Limb (tissue), 2 donors: ENCODE measurements at regions not wholly inside any gene's neighbourhood (a gene's known extent, or its start where the extent isn't known, plus 50 kb on each side); places are given as distances from the start of the nearest gene placed in this dataset.

ENCODE experiments used
- DNase-seq, 2 donors: peaks; one replicate each; pipeline ENCODE4 v3.0.0-alpha.2; 2016; ENCODE audit errors: extremely low spot score in 2 of 2

DNA sequence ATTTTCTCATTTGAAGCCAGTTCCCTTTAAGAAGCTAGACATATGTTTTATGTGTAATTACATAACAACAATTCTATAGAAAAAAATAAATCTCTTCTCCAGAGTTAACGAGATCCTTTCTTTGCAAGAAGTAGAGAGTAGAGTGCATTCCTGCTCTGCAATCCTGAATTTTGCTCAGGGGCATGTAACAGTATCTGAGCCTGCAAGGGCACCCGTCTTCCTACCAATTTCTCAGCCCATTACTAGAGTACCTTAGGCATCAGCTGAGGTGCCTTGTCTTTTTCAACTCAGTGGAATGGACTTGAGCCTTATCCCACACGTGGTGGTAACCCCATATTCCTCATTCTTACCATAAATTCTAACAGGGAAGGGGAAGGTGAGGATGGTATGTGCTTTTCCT, 205.9 kb downstream of the IKZF2 start:
- DNase-seq = no peak

DNA sequence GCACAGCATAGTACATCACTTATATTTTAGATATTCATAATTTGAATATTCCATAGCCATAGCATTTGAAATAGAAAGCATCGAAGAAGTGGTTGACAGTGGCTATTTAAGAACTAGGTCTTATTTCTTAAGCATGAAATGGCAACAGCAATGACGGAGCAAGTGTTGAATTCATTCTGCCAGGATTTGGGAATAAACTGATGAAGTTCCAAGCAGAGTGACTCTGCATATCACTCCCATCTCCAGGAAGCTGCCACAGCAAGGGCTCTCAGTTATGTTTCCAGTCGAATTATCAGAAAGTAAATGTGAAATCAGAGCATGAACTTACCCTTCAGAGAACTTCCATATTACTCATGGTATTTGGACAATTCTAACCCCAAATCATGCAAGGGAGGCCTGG, 208.1 kb downstream of the IKZF2 start:
- DNase-seq = no peak

DNA sequence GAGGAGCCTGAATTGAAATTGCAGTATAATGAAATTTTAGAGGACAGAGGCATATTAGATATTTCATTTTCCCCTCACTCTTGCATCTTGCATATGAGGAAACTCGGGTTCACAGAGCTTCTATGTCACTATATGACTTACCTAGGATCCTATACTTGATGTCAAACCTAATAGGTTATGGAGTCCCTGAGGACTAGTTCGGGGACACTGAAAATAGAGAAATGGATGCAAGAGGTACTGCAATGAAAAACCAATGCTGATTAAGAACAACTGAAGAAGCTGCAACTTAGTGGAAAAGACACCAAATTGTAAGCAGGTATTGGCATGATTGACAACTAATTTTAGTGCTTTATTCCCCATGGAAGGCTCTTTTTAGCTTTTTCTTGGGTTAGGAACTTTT, 210.1 kb downstream of the IKZF2 start:
- no peak for DNase-seq

DNA sequence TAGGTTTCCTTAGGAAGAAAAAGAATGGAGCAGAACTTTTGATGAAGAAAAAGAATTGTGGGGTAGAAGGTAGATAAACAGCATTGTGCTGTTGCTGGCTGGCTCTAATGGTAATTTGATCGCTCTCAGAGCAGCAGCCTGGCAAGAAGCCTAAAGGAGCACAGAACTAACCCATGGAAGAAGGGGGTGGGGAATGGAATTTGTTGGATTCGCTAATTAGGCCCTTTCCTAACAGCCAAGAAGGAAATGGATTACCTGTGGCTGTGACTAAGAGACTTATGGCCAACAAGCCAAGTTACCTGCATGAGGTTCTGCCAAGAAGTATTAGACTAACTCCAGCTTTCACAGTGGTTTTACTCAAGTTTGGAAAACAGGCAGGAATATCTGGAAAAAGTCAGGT, 210.6 kb downstream of the IKZF2 start:
- peak; percentile 43 to 60 for DNase-seq

DNA sequence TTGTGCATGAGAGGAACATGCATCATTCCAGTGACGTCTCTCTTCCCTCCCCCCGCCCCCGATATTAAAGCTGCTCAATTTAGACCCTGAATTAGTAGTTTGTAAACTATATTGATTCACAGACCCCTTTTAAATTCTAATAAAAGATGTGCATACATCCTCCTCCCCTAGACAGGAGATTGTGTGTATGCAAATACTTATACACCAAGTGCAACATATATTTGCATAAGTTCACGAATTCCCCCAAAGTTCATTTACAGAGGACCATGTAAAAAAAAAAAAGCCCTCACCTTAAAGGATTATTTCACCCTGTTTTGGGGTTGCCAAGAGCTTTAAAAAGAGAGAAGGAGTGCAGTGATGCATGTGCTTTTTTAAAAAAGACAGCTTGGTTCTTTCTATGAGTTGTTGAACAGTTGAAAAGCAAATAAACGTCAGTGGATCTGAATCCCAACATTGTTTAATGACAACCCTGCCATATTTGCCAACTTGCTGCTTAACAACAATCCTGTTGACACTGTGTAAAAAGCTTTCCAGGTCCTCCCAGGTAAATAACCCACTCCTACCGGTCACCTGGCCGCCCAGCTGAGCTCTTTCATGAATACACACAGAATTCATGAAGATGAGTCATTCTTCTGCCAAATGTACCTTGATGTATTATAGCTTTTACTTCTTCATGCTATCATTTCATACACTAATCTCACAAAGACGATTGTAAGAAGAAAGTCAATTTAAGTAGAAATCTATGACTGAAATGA, 211.5 kb downstream of the IKZF2 start:
- DNase-seq = no peak

DNA sequence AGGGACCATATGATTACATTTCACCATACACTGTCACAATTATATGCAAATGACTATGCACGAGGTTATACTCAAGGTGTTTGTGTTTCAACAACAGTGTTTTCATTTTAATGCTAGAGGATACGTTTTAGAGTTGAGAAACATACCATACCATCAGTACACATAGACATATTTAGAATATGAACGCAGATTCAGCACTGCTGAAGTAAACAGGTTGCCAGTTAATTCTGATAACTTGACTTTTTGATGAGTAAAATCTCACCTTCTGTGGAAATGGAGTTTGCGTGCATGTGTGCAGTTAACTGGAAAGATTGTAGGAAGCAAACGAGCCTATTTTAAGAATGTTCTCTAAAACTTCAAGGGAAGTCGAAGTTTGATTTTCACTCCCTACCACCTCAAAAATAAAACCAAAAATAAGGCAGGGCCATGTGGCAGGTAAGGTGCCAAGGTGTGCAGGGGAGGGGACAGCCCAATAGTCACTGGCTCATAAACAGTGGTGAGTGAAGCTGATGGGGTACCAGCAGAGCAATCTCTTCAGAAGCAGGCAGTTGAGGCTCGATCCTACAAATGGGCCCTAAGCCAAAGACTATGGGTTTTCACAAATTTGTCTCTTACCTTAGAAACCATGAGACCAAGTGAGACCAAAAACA, 213.1 kb downstream of the IKZF2 start:
- no peak for DNase-seq

DNA sequence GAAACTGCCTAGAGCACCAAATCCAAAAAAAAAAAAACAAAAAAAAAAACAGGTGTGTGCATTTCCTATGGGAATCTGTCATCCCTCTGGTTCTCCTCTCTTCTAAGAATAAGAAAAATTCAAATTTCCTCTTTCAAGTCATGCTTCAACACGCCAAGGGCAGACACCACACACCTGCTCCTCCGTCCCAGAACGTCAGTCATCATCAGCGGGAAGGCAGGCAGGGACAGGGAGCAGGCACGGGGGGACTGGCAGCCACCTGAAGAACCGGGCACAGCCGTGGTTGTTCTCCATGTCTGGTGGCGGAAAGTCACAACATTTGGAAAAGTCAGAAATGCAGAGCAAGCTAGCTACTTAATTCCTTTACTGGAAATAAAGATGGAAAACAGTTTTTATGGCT, 214.8 kb downstream of the IKZF2 start:
- DNase-seq = no peak

DNA sequence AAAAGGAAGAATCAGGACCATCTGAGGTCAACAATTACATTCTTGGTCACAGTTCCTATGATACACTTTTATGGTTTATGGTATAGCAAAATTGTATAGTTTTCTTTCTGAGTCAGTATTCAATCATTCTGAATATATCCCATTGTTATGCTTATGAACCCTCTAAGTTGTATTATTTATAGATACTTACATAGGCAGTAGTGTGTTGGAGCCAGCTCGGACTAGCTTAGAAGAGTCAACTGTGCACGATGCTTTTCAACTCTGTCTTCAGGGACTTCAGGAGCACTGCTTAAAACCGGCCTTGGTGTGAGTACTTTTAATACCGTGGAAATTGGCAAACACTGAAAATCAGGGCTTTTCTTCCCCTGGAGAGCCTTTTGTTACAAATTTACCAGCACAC, 215.7 kb downstream of the IKZF2 start:
- no peak for DNase-seq

DNA sequence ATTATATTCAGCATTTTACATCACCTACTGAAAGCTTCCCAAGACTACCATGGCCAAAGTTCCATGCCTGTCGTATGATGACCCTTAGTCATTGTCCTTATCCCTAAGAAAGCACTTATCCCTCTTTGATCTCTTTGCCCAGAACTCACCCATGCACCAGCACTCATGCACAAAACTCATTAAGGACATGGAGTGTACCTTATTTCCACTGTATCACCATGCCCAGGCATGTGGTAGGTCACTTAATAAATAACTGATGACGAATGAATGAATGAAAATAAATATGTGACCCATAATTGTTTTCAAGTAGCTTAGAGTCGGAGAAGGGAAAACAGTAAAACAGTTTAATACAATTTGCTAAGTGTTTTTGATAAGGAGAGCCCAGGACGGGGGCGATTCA, 220.1 kb downstream of the IKZF2 start:
- no peak for DNase-seq

DNA sequence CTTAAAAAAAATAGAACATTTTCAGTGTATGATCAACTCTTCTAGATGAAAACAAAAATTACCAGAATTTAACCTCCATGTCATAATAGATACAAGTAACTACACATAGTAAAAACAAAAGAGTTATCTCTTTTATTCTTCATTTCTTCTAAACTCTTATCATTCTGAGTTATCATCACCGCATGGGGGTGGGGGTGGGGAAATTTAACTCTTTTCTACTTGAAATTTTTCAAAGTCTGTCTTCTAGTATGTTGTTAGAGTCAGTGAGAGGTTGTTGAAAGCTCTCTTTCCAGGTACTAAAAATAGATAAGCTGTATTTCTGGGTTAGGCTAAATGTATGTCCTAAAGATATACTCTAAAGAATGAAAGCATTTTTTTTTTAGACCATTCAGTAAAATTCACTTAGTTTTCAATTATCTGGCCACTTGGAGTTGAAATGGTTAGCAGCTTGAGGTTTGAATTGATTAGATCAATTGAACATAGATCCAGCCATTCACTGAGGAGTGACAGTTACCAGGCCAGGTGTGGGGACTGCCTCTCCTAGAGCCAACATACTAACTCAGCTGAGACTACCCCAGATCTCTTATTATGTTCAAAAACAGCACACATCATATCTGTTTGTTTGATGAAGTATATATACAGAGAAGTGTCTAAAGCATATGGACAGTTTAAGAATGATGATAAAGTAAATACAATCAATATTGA, 220.7 kb downstream of the IKZF2 start:
- DNase-seq = no peak

DNA sequence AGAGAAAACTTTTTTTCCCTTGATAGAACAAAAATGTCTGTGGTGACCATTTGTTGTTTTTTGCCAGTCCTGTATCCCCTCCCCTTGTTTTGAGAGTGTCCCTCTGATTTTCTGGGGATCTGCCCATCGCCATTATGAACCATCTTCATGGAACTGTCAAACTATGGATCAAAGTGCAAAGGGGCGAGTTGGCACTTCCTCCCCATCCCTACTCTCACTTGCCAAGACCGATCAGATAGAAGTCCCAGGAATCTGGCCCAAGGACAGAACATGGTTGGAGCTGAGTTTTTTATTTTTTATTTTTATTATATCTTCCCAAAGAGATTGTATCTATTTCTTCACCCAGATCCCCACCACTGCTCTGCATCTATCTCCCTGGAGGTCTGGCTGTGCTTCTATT, 221.4 kb downstream of the IKZF2 start:
- no peak for DNase-seq

DNA sequence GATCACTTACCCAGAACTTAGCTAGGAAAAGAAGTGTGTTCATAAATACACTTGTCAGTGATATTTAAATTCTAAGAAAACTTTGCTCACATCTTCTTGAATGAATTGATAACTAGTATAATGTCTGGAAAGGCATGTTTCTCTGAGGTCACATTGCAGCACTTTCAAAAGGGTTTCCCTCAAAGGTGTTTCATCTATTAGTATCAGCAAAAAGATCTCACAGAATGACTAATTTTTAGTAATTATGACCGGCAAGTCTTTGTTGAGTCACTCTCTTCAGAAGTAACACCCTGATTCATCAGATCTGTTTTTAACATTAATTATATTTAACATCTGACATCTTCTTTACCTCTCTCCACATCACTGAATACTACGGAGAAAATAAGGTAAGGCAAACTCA, 222.3 kb downstream of the IKZF2 start:
- no peak for DNase-seq

DNA sequence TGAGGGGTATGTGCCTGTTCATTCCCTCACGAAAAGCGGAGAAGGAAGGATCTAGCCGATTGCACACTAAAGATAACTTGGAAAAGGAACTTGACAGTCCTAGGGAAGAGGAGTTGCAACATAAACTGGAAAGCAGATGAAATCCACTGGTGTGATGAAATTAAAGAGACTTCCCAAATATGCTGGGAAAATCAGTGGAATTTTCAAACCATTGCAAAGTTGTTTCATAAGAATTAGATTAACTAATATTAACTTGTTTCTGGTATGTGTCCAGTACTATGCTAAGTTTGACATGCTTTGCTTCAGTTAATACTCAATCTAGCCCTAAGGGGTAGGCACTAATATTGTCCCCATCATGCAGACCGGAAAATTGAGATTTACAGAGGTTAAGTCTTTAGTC, 222.7 kb downstream of the IKZF2 start:
- no peak for DNase-seq

DNA sequence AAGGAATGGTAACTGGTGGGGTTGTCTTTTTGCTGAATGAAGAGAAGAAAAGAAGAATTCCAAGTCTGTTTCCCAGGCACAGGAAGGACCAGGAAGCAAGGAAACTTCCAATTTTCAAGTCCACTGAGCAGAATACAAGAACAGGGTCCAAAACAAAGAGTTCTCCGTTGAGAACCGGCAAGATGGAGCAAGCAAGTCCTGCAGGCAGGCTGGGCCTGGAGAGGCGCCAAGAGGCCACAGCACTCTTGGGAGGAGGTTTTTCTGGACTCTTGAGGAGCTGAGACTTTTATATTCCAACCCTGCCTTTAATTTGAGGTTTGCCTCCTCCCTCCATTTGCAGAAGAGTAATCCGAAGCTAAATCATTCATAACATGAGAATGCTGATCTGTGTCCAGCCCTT, 224.5 kb downstream of the IKZF2 start:
- no peak for DNase-seq

DNA sequence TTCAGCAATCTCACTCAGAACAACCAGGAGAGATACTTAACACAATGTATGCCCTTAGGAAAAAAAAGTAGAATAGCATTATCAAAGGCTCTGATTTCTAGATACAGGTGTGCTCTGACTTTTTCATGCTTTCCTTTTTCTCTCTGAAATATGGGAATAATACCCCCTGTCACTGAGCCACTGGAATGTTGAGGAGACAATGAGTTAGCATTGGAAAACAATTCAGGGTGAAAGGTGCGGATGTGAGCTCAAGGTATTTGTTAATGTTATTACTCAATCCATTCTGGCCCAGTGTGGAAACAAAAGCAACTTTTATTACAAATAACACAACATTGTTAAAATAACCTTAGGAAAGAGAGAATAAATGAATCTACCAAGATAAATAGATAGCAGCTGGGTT, 228.0 kb downstream of the IKZF2 start:
- no peak for DNase-seq

DNA sequence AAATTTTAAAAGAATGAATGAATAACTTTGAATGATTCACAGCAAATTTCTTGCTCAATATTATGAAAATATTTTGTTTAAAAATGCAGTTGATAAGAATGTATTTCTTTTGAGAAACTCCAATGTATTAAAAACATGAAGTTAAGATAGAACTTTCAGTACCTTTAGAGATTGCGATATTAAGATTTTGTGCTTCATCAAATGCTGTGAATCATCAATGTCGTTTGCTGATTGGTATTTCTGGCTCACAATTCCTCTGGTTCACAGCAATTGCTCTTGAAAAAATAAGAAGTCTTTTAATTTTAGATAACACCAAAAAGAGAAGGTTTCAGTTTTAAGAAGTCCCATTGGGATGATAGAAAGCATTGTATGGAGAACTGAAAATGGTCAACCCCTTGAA, 228.7 kb downstream of the IKZF2 start:
- DNase-seq = no peak

DNA sequence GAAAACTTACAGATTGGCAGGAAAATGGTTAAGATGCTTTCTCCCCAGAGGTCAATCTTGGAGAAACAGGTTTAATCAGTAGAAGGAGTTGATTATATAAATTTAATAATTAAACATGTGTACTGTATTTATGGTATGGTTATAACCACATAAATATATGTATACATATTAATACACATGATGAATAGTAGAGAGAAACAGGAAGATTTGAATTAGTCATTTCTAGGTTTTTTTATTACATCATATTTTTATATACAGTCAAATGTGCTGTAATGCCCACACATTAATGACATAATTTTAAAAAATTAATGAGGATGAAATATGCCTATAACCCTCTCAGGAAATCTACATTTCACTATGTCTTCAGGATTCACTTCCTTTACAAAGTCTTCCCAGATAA, 229.7 kb downstream of the IKZF2 start:
- no peak for DNase-seq

DNA sequence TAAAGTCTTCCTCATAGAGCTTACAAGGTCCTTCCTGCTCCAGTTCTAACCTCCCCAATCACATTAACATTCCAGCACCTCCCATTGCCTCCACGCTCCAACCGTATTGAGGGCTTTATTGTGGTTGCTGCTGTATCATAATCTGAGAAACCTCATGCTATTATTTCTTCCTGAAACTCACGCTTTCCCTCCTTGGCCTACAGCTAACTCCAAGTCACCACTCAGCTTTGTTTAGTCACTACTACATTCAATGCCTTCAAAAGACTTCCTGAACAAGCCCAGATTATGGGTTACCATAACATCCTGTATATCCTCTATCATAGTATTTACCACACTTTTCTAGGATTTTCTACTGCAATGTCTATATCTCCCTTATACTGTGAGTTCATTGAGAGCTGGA, 230.4 kb downstream of the IKZF2 start:
- DNase-seq = no peak

DNA sequence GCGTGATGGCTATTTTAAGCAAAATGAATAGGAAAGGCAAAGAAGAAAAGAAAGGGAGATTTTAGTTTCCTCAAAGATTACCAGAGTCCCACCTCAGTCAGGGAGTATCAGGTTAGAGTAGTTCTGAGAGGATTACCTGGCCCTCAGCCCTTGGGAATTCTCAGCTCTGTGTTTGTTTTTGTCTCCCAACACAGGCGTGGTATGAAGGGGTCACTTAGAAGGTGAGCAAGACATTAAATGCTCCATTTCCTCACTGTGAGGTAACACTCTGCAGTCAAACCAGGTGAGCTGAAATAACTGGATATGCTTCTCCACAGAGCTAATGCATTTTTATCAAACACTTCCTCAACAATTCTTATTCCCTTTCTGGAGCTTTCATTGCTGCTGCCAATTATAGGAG, 232.2 kb downstream of the IKZF2 start:
- DNase-seq = no peak

DNA sequence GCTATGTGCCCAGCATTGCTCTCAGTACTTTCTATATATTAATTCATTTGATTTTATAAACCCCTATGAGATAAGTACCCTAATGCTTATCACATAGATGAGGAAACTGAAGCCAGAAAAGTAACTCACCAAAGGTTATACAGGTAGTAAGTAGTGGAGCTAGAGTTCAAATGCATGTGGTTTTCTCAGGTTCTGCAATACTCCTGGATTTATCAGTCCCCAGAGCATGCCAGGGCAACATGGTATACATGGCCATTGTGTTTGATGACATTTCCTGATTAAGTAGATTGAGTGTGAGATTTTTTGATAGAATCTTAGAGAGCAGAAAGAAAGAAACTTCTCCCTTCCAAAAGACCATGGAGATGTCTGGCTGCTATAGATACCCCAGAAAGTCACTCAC, 233.1 kb downstream of the IKZF2 start:
- DNase-seq = no peak

DNA sequence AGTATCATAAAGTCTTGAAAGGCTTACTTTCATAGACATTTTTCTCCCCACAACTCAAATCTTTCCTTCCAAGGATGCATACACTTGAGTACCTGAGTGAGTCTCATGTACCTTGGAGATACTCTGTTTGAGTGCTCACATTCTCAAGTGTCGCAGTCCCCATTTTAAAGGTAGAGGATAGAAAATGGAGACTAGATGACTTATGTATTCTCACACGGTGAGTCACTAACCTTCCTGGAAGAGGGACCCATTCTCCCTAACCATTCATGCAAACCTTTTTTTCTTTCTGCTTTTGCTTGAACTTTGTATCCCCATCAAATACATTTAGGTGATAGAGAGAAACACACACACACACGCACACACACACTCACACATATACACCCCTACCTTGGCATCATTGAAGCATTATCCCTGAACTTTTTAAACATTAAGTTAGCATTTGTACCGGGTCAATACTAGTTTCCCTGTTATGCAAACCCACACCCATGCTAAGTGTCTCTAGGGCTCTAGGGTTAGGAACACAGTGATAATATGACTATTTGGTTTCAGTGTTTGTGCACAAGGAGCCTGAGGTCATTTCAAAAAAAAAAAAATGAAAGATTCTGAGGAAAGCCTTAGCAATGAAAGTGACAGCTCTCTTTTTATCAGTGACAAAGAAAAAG, 236.2 kb downstream of the IKZF2 start:
- no peak for DNase-seq

DNA sequence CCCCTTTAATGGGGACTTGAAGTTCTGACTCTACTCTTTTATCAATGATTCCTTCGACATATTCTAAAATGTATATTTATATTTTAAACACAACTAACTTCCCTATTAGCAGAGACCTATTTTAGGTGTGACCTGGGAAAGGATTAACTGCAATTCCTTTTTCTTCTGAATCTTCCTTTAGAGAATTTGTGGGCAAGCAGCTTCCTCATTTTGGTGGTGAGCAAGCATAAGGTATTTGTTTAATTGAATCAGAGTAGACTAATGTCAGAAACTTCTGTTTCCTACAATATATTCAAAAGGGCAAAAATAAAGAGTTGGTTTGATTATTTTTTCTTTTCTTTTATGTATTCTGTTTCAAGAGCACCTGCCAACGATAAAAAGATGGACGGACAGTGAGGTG, 237.0 kb downstream of the IKZF2 start:
- no peak for DNase-seq
